Activated naive CD8-positive, alpha-beta T cell treated with anti-CD3 and anti-CD28 coated beads, Interleukin-2, amount 50 U/mL, for 24 hours (primary cell): ENCODE measurements at regions not wholly inside any gene's neighbourhood (a gene's known extent, or its start where the extent isn't known, plus 50 kb on each side); places are given as distances from the start of the nearest gene placed in this dataset.

ENCODE experiments used
- ATAC-seq: fragments of 150-1000 bp; cut with Tn5 transposase; one replicate; pipeline ENCODE4 v1.10.0; 2021
- DNase-seq: peaks from one replicate; pipeline ENCODE4 v3.0.0; 2021
- H3K27ac Mint-ChIP-seq: one replicate; pipeline ENCODE4 v1.8.0; 2021; ENCODE audit warnings: mild to moderate bottlenecking, mixed read lengths
- H3K27me3 Mint-ChIP-seq: one replicate; pipeline ENCODE4 v1.8.0; 2021; ENCODE audit warnings: mixed read lengths
- H3K36me3 Mint-ChIP-seq: one replicate; pipeline ENCODE4 v1.8.0; 2021; ENCODE audit warnings: low read depth, mixed read lengths
- H3K4me1 Mint-ChIP-seq: one replicate; pipeline ENCODE4 v1.8.0; 2021; ENCODE audit warnings: mixed read lengths
- H3K4me3 Mint-ChIP-seq: one replicate; pipeline ENCODE4 v1.8.0; 2021; ENCODE audit warnings: mild to moderate bottlenecking, moderate library complexity, mixed read lengths
- H3K9me3 Mint-ChIP-seq: one replicate; pipeline ENCODE4 v1.8.0; 2021; ENCODE audit warnings: mixed read lengths

DNA sequence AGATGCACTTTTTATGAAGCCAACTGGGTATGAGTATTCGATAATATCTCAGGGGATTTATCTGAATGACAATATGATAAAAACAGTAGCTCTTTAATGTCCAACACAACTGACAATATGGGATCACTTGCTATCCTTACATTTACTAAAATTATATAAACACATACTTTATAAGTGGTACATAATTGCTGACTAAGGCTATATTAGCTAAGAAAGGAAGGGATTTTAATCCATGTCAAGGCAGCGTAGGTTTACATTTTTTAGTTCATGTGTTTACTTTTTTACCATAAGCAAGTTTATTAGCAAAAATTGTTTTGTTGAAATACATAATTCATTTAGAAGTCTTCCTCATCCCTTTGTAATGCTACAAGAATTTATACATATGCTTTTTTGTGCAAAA lies 796.2 kb downstream of the TLE1 start:
- peaks cover 4% of the 10 kb centered on the region for H3K9me3 Mint-ChIP-seq
- no peak for DNase-seq
- H3K27me3 Mint-ChIP-seq, result no peaks in the 10 kb centered on the region
- no peaks in the 10 kb centered on the region for H3K4me1 Mint-ChIP-seq
- H3K36me3 Mint-ChIP-seq, result no peaks in the 10 kb centered on the region
- H3K27ac Mint-ChIP-seq, result no peak overlapping the region
- no peak overlapping the region for H3K4me3 Mint-ChIP-seq
- no peak for ATAC-seq

DNA sequence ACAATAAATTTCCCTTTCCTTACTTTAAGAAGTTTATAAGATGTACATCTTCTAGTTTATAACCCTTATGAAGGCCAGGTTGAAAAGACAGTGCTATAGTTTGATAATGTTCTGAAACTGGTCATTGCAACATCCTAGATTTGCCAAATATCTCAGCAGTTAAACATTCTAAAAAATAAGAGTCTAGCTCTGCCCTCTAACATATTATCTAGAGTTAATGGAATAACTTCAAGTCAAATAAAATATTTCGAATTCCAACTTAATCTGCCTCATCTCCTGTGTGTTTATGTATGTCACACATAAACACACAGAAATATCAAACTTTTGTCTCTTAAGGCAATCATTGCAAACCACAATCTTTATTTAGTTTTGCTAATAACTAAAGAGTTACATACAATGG lies 796.6 kb downstream of the TLE1 start:
- Mint-ChIP-seq H3K27ac (no peak overlapping the region), H3K9me3 (peaks cover 4% of the 10 kb centered on the region), H3K4me1 (no peaks in the 10 kb centered on the region), H3K27me3 (no peaks in the 10 kb centered on the region), H3K36me3 (no peaks in the 10 kb centered on the region), H3K4me3 (no peak overlapping the region)
- DNase-seq, result no peak
- no peak for ATAC-seq

DNA sequence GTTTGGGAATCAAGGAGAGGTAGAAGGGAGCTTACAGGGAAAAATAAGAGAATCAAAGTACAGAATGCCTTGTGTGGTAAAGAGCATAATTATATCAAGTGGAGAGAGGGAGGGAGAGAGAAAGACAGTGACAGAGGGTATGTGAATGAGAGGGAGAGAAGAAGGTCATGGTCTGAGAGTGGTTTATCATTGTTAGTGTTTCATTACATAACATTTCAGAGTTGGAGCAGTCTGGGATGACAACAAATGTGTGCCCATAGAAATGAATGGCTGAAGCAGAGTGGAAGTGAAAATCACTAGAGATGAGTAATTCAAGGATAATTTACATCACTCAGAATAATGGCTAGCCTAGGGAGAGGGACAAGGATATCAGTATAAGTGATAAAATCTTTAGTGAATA lies 799.2 kb downstream of the TLE1 start:
- DNase-seq, result no peak
- H3K27ac Mint-ChIP-seq, result no peak overlapping the region
- no peaks in the 10 kb centered on the region for H3K36me3 Mint-ChIP-seq
- no peak overlapping the region for H3K4me3 Mint-ChIP-seq
- H3K9me3 Mint-ChIP-seq, result peaks cover 4% of the 10 kb centered on the region
- no peaks in the 10 kb centered on the region for H3K4me1 Mint-ChIP-seq
- ATAC-seq, result no peak
- no peaks in the 10 kb centered on the region for H3K27me3 Mint-ChIP-seq

DNA sequence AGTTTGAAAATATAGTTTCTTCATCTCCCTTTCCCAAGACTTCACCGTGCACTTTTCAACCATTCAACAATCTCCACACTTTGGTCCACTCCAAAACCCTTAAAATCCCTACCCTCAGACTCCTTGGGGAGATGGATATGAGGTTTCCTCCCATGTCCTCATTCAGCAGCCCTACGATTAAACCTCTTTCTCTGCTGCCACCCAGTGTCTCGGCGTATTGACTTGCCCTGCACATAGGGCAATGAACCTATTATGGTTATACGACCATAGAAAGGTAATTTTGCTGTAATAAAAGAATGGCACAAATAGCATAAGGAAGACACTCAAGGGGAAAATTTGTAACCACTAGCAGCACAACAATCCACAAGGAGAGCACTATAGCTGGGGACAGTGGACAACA lies 803.5 kb downstream of the TLE1 start:
- H3K4me1 Mint-ChIP-seq, result no peaks in the 10 kb centered on the region
- H3K27me3 Mint-ChIP-seq, result no peaks in the 10 kb centered on the region
- H3K27ac Mint-ChIP-seq, result no peak overlapping the region
- no peak overlapping the region for H3K4me3 Mint-ChIP-seq
- H3K36me3 Mint-ChIP-seq, result no peaks in the 10 kb centered on the region
- H3K9me3 Mint-ChIP-seq, result peaks cover 12% of the 10 kb centered on the region
- no peak for DNase-seq
- ATAC-seq, result no peak

DNA sequence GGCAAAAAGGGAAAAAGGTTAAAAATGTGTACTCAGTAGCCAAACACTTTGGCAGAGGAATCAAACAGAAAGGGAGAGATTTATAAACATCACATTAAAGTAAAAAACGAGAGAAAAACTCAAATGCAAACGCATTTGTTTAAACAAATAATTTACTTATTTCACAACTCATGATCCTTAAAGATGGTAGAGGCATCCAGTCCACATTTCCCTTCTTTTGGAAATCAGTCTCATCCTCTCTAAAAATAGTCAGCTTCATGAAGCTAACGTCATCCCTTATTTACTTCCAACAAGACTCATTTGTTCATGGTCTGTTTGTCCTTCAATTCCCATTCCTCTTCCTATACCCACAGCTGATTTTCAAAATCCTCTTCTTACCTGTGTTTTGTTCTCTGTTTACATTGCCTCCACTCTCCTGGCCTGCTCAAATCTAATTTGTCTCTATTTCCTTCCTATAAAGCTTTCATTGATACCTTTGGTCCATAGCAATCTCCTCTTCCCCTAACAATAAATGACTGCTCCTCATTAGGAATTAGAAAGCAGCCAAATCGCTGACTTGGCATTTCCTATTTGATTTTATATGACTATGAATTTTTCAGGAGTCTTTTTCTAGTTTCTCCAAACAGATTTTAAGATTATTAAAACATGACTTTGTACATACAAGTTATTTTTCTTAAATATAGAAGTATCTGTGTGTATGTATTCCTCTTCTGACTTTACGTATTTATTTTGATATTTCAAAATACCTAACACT lies 805.3 kb downstream of the TLE1 start:
- Mint-ChIP-seq H3K4me3 (no peak overlapping the region), H3K9me3 (peaks cover 12% of the 10 kb centered on the region), H3K27ac (no peak overlapping the region), H3K4me1 (no peaks in the 10 kb centered on the region), H3K27me3 (no peaks in the 10 kb centered on the region), H3K36me3 (no peaks in the 10 kb centered on the region)
- no peak for ATAC-seq
- DNase-seq, result no peak

DNA sequence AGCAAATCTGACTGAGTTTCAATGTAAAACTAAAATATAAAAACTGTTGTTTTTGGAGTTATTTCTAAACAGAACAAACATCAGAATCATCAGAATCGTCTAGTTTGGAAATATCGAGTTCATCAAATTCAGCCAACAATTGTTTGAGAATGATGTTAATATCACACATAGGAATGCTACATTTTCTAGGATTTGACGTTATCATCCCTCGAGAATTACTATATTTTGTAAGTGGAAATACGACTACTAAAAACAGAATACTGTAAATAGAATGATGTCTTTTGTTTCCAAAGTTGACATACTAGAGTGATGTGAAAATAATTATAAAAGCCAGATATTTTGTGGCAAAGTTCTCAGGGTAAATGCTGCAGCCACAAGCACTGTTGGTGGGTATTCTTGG lies 805.9 kb downstream of the TLE1 start:
- no peak for ATAC-seq
- H3K27me3 Mint-ChIP-seq, result no peaks in the 10 kb centered on the region
- H3K4me3 Mint-ChIP-seq, result no peak overlapping the region
- peaks cover 12% of the 10 kb centered on the region for H3K9me3 Mint-ChIP-seq
- no peaks in the 10 kb centered on the region for H3K36me3 Mint-ChIP-seq
- H3K27ac Mint-ChIP-seq, result no peak overlapping the region
- no peak for DNase-seq
- H3K4me1 Mint-ChIP-seq, result no peaks in the 10 kb centered on the region

DNA sequence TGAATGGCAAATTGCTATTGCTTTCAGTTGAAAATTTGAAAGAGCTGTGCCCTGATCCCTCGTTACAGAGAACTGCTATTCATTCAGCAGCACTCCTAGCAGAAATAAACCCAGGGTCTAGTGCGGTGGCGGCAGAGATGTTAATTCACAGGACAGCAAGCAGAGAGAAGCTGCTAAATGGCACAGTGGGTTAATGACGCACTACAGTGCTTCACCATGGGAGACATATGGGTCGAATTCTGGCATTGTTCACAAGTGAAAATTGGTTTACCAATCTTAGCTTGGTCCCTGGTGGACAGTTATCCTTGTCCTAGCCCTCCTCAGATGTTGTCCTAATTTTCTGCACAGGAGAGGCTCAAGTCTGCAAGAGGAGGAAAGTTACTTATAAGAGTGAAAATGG lies 807.4 kb downstream of the TLE1 start:
- no peak overlapping the region for H3K4me3 Mint-ChIP-seq
- ATAC-seq (no peak), DNase-seq (no peak)
- H3K9me3 Mint-ChIP-seq, result peaks cover 12% of the 10 kb centered on the region
- no peaks in the 10 kb centered on the region for H3K36me3 Mint-ChIP-seq
- no peaks in the 10 kb centered on the region for H3K27me3 Mint-ChIP-seq
- H3K4me1 Mint-ChIP-seq, result no peaks in the 10 kb centered on the region
- no peak overlapping the region for H3K27ac Mint-ChIP-seq

DNA sequence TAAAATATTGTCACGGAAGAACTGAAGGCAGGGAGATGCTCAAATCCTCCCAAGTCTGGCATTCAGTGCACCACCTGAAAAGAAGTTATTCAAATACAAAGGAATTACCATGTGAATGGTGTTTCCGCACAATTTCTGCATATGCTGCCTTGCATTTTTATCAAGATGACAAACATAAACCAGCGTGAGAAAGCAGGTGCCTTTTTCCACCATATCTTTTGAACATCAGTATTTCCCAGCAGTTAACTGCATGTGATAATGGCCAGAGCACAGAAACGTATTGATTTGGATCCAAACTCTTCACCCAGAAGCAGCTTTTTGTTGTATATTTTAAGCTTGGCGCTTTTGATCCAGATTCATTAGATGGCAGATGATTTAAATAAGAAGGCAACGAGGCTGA lies 808.0 kb downstream of the TLE1 start:
- Mint-ChIP-seq H3K4me1 (no peaks in the 10 kb centered on the region), H3K36me3 (no peaks in the 10 kb centered on the region), H3K27me3 (no peaks in the 10 kb centered on the region), H3K4me3 (no peak overlapping the region), H3K9me3 (peaks cover 16% of the 10 kb centered on the region), H3K27ac (no peak overlapping the region)
- ATAC-seq (no peak), DNase-seq (no peak)

DNA sequence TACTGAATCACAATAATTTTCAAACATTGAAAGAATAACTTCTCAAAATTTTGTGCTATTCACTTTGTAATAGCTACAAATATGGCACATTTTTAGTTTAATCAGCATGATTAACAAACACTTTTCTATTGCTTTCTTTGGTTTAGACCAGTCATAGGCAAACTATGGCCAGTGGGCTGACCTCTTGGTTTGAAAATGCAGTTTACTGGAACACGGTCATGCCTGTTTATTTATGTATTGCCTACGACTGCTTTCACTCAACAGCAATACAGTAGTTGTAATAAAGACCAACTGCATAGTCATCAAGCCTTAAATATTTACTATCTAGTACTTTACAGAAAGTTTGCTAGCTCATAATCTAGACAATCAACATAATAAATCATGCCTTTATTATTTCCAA lies 810.8 kb downstream of the TLE1 start:
- H3K36me3 Mint-ChIP-seq, result no peaks in the 10 kb centered on the region
- no peak for DNase-seq
- H3K4me1 Mint-ChIP-seq, result no peaks in the 10 kb centered on the region
- peaks cover 12% of the 10 kb centered on the region for H3K9me3 Mint-ChIP-seq
- no peaks in the 10 kb centered on the region for H3K27me3 Mint-ChIP-seq
- no peak overlapping the region for H3K27ac Mint-ChIP-seq
- ATAC-seq, result no peak
- H3K4me3 Mint-ChIP-seq, result no peak overlapping the region

DNA sequence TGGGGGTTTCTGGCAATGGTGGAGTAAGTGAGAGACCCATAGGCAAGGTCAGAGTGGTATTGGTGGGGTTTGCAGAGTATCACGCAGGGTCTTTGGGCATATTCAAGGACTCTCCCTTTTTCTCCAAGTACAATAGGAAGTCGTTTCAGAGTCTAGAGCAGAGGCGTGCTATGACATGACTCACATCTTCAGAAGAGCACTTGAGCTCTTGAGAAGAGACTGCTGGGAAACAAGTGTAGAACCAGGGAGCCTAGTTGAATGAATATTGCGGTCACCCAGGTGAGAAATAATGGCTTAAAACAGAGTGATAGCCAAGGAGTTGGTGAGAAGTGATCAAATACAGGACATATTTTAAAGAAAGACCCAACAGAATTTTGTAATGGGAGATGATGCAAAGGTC lies 813.4 kb downstream of the TLE1 start:
- Mint-ChIP-seq H3K27me3 (no peaks in the 10 kb centered on the region), H3K36me3 (no peaks in the 10 kb centered on the region), H3K27ac (no peak overlapping the region), H3K4me3 (no peak overlapping the region), H3K9me3 (peaks cover 11% of the 10 kb centered on the region), H3K4me1 (no peaks in the 10 kb centered on the region)
- no peak for ATAC-seq
- DNase-seq, result no peak

DNA sequence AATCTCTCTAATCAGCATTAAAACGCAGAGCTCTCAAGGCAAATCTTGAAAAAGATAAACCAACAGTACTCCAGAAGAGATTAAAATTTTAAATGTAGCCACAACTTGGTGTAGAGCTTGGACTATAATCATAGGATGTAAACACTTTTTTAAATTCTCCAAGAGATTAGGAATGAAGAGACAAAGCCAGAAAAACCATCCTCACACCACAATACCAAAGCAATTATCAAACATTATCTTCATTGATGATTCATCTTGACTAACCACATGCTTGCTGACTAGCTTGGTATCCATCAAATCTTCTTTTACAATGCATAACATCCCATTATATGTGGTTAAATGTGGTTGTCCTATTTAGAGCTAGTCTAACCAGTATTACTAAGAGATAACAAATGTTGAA lies 815.1 kb downstream of the TLE1 start:
- no peaks in the 10 kb centered on the region for H3K27me3 Mint-ChIP-seq
- H3K36me3 Mint-ChIP-seq, result no peaks in the 10 kb centered on the region
- no peak for ATAC-seq
- peaks cover 11% of the 10 kb centered on the region for H3K9me3 Mint-ChIP-seq
- H3K4me3 Mint-ChIP-seq, result no peak overlapping the region
- no peak overlapping the region for H3K27ac Mint-ChIP-seq
- no peak for DNase-seq
- no peaks in the 10 kb centered on the region for H3K4me1 Mint-ChIP-seq

DNA sequence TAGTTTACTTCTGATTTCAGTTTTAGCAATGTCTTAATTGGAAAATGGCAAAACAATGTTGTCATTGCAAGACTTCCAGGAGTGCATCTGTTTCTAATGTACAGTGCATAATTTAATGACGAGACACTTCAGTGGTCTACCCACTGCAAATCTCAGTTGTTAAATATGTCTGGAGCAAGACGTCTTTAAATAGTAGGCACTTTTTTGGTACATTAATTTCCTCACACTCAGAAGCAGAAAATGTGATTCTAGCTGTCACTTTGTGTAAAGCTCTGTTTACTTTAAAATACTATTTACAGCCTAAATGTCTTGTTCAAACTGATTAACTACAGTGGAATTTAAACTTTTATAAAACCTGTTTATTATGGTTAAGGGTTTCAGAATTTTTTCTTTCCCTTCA lies 815.5 kb downstream of the TLE1 start:
- Mint-ChIP-seq H3K27ac (no peak overlapping the region), H3K27me3 (no peaks in the 10 kb centered on the region), H3K4me3 (no peak overlapping the region), H3K4me1 (no peaks in the 10 kb centered on the region), H3K9me3 (peaks cover 12% of the 10 kb centered on the region), H3K36me3 (no peaks in the 10 kb centered on the region)
- DNase-seq (no peak), ATAC-seq (no peak)

DNA sequence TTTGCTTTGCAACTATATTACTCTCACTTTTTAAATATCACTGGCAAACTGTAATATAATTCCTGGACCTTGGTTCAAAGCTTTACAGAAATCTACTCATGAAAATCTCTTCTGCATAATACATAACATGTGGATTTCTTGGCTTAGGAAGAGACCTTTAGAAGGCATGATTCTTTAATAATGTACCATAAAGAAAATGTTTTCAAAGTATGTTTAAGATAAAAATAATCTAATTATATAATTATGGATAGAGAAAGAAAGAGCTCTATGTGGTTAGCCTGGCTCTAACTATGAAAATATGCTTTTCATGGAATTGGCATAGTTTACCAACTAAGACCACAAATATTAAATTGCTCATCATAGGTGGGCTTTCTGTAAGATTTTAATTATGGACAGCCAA lies 817.8 kb downstream of the TLE1 start:
- H3K36me3 Mint-ChIP-seq, result no peaks in the 10 kb centered on the region
- no peaks in the 10 kb centered on the region for H3K4me1 Mint-ChIP-seq
- no peak for DNase-seq
- H3K27ac Mint-ChIP-seq, result no peak overlapping the region
- H3K27me3 Mint-ChIP-seq, result no peaks in the 10 kb centered on the region
- H3K9me3 Mint-ChIP-seq, result peaks cover 29% of the 10 kb centered on the region
- ATAC-seq, result no peak
- H3K4me3 Mint-ChIP-seq, result no peak overlapping the region

DNA sequence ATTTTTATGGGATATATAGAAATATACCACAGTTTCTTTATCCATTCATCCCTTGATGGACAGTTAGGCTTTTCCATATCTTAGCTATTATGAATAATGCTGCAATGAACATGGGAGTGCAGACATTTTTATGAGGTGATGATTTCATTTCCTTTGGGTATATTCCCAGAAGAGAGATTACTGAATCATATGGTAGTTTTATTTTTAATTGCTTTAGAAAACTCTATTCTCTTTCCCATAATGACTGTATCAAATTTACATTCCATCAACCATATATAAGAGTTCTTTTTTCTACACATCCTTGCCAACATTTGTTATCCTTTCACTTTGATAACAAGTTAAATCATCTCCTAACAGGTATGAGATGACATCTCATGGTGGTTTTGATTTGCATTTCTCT lies 821.6 kb downstream of the TLE1 start:
- H3K9me3 Mint-ChIP-seq, result peaks cover 27% of the 10 kb centered on the region
- H3K4me3 Mint-ChIP-seq, result no peak overlapping the region
- no peak overlapping the region for H3K27ac Mint-ChIP-seq
- no peaks in the 10 kb centered on the region for H3K27me3 Mint-ChIP-seq
- ATAC-seq (no peak), DNase-seq (no peak)
- H3K36me3 Mint-ChIP-seq, result no peaks in the 10 kb centered on the region
- H3K4me1 Mint-ChIP-seq, result no peaks in the 10 kb centered on the region

DNA sequence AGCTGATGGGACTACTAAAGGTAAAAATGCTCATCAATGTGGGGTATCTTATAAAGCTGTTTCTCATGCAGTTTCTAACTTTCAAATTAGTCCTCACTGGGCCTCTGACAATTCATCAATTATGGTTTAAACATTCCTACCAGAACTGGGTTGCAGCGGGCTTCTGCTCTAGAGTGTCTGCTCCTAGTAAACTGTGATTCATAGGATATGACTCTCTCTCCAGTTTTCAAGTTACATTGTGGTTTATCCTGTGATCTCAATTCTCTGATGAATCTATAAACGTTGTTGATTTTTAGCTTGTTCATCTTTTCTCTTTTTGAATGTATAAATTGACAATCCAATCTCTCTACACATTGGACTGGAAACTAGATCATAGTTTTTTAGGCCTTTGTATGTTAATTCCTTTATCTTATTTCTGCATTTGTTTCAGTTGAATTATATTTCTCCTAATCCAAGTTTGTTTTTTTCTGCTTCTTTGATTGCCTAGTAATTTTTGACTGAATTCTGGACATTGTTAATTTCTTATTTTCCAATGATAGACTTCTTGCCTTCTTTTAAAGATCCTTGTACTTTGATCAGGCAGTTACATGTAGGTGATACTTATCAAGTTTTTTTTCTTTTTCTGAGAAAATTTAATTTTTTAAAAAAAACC lies 822.6 kb downstream of the TLE1 start:
- no peak for ATAC-seq
- no peaks in the 10 kb centered on the region for H3K4me1 Mint-ChIP-seq
- H3K9me3 Mint-ChIP-seq, result peaks cover 27% of the 10 kb centered on the region
- no peak overlapping the region for H3K27ac Mint-ChIP-seq
- no peak overlapping the region for H3K4me3 Mint-ChIP-seq
- no peaks in the 10 kb centered on the region for H3K36me3 Mint-ChIP-seq
- no peak for DNase-seq
- no peaks in the 10 kb centered on the region for H3K27me3 Mint-ChIP-seq

DNA sequence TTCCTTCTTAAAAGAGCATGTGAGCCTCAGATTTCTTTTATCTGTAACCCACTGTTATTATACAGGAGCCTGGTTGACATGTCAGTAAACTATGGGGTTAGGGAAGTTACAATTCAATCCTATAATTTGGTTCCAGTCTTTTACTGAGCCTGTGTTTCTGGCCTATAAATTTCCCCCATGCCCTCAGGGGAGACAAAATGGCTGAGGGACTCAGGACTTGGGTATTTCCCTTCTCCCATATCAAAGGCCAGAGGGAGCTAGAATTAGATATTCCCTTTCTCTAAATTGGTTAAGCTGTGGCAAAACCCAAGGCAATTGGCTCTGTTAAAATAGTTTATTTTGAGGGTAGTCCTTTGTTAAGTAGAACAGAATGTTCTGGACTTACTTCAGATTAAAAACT lies 823.2 kb downstream of the TLE1 start:
- Mint-ChIP-seq H3K27ac (no peak overlapping the region), H3K36me3 (no peaks in the 10 kb centered on the region), H3K27me3 (no peaks in the 10 kb centered on the region), H3K9me3 (peaks cover 27% of the 10 kb centered on the region), H3K4me3 (no peak overlapping the region), H3K4me1 (no peaks in the 10 kb centered on the region)
- DNase-seq, result no peak
- no peak for ATAC-seq
